Amniotic epithelial cell (primary cell): ENCODE measurements at regions not wholly inside any gene's neighbourhood (a gene's known extent, or its start where the extent isn't known, plus 50 kb on each side); places are given as distances from the start of the nearest gene placed in this dataset.
"Not testable (repeated sequence)": the region's sequence is repeated elsewhere in the genome, so short reads cannot be mapped to it uniquely, and the experiment has no call there.

Experiments used
- DNase-seq: peaks from one replicate; pipeline ENCODE4 v3.0.0-alpha.2; 2010; ENCODE audit warnings: low read depth

GRCh38 chr3:20245781-20246180, 59.8 kb upstream of the SGO1 start:
- no peak for DNase-seq

- no peak for DNase-seq
Observed at GRCh38 chr3:20240154-20240883, 54.3 kb upstream of the SGO1 start.

GRCh38 chr3:20238199-20238598, 52.2 kb upstream of the SGO1 start:
- DNase-seq, result not testable (repeated sequence)

- DNase-seq, result no peak
Observed at GRCh38 chr3:20236603-20237002, 50.6 kb upstream of the SGO1 start.
